ENCODE measurements at regions not wholly inside any gene's neighbourhood (a gene's known extent, or its start where the extent isn't known, plus 50 kb on each side); places are given as distances from the start of the nearest gene placed in this dataset.

GRCh38 chr2:122610948-122611609 lies 855.6 kb downstream of the TSN start:
- no peak for DNase-seq (ENCODE audit: extremely low spot score)
- POLR2A ChIA-PET = no interaction called here
- no peak for TF ChIP-seq CTCF (IDR thresholded peaks at IDR 0.05; ENCODE audit: control extremely low read depth, extremely low read depth, low read depth, missing control alignments)
- CTCF ChIA-PET = no interaction called here

DNA sequence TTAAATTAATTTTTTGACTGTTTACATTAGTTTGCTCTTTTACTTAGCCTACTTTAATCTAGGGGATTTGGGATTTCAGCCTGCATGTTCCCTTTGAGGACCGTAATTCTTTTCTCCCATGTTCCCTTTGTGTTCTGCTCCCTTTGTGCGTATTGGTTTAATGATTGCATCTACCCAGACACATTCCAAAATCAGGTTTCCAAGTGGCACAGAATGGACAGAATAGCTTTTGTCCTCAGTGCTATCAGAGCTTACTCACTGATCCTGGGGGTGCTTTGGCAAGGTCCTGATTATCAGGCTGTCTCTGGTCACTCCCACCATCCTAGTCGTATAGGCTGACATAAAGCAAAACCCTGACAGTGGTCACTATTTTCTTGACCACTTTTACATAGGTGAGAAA lies 867.5 kb downstream of the TSN start:
- TF ChIP-seq CTCF (IDR thresholded peaks at IDR 0.05; ENCODE audit: control extremely low read depth, extremely low read depth, low read depth, missing control alignments) = no peak
- POLR2A ChIA-PET = no interaction called here
- CTCF ChIA-PET = interaction anchor here (1.0 to 1.7 kb wide), 4 partner anchors 9 to 185 kb away, joined by 3 to 6 read pairs (median 3); no protein-coding TSS in a partner anchor
- DNase-seq (ENCODE audit: extremely low spot score) = no peak

GRCh38 chr2:122627388-122627787 lies 871.9 kb downstream of the TSN start:
- POLR2A ChIA-PET = no interaction called here
- CTCF ChIA-PET = interaction anchor here (1.3 to 1.5 kb wide), 2 partner anchors 12 to 30 kb away, joined by 4 read pairs; no protein-coding TSS in a partner anchor
- no peak for DNase-seq (ENCODE audit: extremely low spot score)
- TF ChIP-seq CTCF (IDR thresholded peaks at IDR 0.05; ENCODE audit: control extremely low read depth, extremely low read depth, low read depth, missing control alignments) = no peak

DNA sequence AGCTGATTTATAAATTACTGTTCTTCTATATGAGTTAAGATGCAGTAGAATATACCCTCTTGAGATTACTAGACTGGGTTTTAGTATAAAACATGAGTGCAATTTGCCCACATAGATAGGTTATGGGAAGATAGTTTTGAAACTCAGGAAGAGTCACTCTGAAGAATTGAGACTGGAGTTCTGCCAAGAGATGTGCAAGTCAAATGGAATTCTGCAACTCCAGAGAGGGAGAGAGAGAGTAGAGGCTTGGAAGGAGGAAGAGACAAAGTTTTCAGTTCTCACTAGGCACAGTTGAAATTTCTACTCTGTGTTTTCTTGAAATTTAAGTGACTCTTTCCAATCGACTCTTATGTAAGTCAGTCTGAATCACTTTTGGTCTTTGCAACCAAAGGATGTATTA lies 878.8 kb downstream of the TSN start:
- no peak for DNase-seq (ENCODE audit: extremely low spot score)
- ChIA-PET CTCF (no interaction called here), POLR2A (no interaction called here)
- TF ChIP-seq CTCF (IDR thresholded peaks at IDR 0.05; ENCODE audit: control extremely low read depth, extremely low read depth, low read depth, missing control alignments) = no peak

GRCh38 chr2:122634920-122635319 lies 879.5 kb downstream of the TSN start:
- TF ChIP-seq CTCF (IDR thresholded peaks at IDR 0.05; ENCODE audit: control extremely low read depth, extremely low read depth, low read depth, missing control alignments) = no peak
- ChIA-PET POLR2A (no interaction called here), CTCF (interaction anchor here (0.6 kb wide), 1 partner anchor 17 kb away, joined by 3 read pairs; no protein-coding TSS in a partner anchor)
- no peak for DNase-seq (ENCODE audit: extremely low spot score)

DNA sequence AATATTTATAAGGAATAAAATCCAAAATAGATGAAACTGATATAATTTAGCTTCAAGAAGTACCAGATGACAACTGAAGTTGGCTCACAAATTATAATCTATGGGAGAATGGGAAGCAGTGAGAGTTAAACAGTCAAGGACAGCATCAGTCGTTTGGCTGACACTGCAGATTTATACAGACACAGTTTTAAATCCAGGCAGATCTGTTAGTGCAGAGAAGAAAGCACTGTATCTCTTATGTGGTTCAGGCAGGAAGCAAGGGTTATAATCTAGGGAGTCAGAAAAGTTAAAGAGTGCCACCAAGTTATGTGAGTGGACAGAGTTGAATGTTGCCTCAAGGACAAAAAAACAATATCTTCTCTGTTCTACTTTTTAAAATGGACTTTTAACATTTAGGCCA lies 880.2 kb downstream of the TSN start:
- DNase-seq (ENCODE audit: extremely low spot score) = no peak
- CTCF ChIA-PET = interaction anchor here (0.6 kb wide), 1 partner anchor 16 kb away, joined by 3 read pairs; no protein-coding TSS in a partner anchor
- no peak for TF ChIP-seq CTCF (IDR thresholded peaks at IDR 0.05; ENCODE audit: control extremely low read depth, extremely low read depth, low read depth, missing control alignments)
- POLR2A ChIA-PET = no interaction called here

Measured in GM10248 (cell line).